Spleen (tissue), 11 donors: ENCODE measurements at regions not wholly inside any gene's neighbourhood (a gene's known extent, or its start where the extent isn't known, plus 50 kb on each side); places are given as distances from the start of the nearest gene placed in this dataset.

ENCODE experiments used
- DNase-seq: peaks from one replicate; pipeline ENCODE4 v3.0.0-alpha.2; 2020
- H3K27ac ChIP-seq, 8 donors: fragments of 200-600 bp; sonication (generic) in 7 of 8; 1 replicate in 4 of 8; 2 replicates in 4 of 8; pipeline versions ENCODE4 v1.5.0 to v1.8.0; 2016 to 2021; ENCODE audit warnings: inconsistent platforms in 4 of 8, mild to moderate bottlenecking in 4 of 8, moderate library complexity in 1 of 8
- H3K27me3 ChIP-seq, 7 donors: fragments of 200-600 bp; sonication (generic) in 6 of 7; replicated peaks in 1 of 7; 1 replicate in 4 of 7; 2 replicates in 3 of 7; pipeline versions ENCODE4 v1.5.0 to v1.8.0; 2016 to 2021; ENCODE audit warnings: inconsistent platforms in 3 of 7, mild to moderate bottlenecking in 1 of 7
- H3K36me3 ChIP-seq, 6 donors: fragments of 200-600 bp; sonication (generic) in 5 of 6; 1 replicate in 4 of 6; 2 replicates in 2 of 6; pipeline versions ENCODE4 v1.5.0 to v1.8.0; 2016 to 2021; ENCODE audit warnings: inconsistent platforms in 2 of 6
- H3K4me1 ChIP-seq, 6 donors: fragments of 200-600 bp; sonication (generic) in 5 of 6; 1 replicate in 3 of 6; 2 replicates in 3 of 6; pipeline versions ENCODE4 v1.5.0 to v1.8.0; 2016 to 2021; ENCODE audit warnings: inconsistent platforms in 3 of 6
- H3K4me3 ChIP-seq, 8 donors: fragments of 200-600 bp; sonication (generic) in 7 of 8; 1 replicate in 4 of 8; 2 replicates in 4 of 8; pipeline versions ENCODE4 v1.5.0 to v1.8.0; 2016 to 2021; ENCODE audit warnings: inconsistent platforms in 4 of 8, mild to moderate bottlenecking in 4 of 8, moderate library complexity in 2 of 8
- H3K9me3 ChIP-seq, 8 donors: fragments of 200-600 bp; sonication (generic) in 7 of 8; 1 replicate in 4 of 8; 2 replicates in 4 of 8; pipeline versions ENCODE4 v1.5.0 to v1.8.0; 2016 to 2021; ENCODE audit warnings: inconsistent platforms in 4 of 8
- CTCF ChIP-seq, 11 experiments: fragments of 200-600 bp in 7 of 11; fragments of 450-650 bp in 4 of 11; sonication (generic) in 4 of 11; IDR thresholded peaks in 8 of 11; conservative IDR thresholded peaks in 3 of 11; 1 replicate in 7 of 11; 2 replicates in 4 of 11; pipeline versions ENCODE4 v1.4.0 to v1.8.0; 2016 to 2021; ENCODE audit warnings: antibody characterized with exemption in 11 of 11, inconsistent platforms in 4 of 11, mild to moderate bottlenecking in 1 of 11
- POLR2A ChIP-seq, 3 donors: fragments of 450-650 bp; IDR thresholded peaks; one replicate each; pipeline ENCODE4 v1.5.1; 2017; ENCODE audit warnings: antibody characterized with exemption in 3 of 3, mild to moderate bottlenecking in 1 of 3
- POLR2AphosphoS5 ChIP-seq, 3 donors: sonication (generic); formaldehyde crosslinking; IDR thresholded peaks; one replicate each; pipeline ENCODE4 v1.5.1; 2017; ENCODE audit warnings: antibody characterized with exemption in 3 of 3
- WGBS, 5 donors: extraction: QIAGEN DNeasy Blood & Tissue Kit in 3 of 5; methylation state at CpG; one replicate each; pipeline versions ENCODE4 v1.1.5 to v1.1.7; 2013 to 2018; 5-methylcytosine and 5-hydroxymethylcytosine counted together
- intact Hi-C: fragments of 100-400 bp; cut with DNase I; formaldehyde crosslinking; loops from one replicate; pipeline ENCODE4 v1.15.0; 2023; ENCODE audit warnings: low total_unique reads
- donor health status: healthy with polysubstance abuse.
- donor health status: DM: no; HTN: no; CAD: no; lungs with moderate emphysema.
- donor health status: DM: no; HTN: no; CAD: no.
- donor health status: Bipolar disorder and iron deficiency.
- donor health status: healthy.
- donor health status: DM: no; HTN: no; CAD: no.
- donor health status: DM: yes; HTN: yes; CAD: no.

GRCh38 chr1:65725064-65725463 is 67.6 kb upstream of the PDE4B start:
- intact Hi-C loops, result no loop called here
- no peak for DNase-seq
- WGBS, 5 donors, result 84 to 92% (median 88%) methylated on average over 3 of the region's 3 CpGs

GRCh38 chr1:65728504-65728903 is 64.2 kb upstream of the PDE4B start:
- no peaks in the 10 kb centered on the region for H3K36me3 ChIP-seq
- H3K4me1 ChIP-seq, result no peaks in the 10 kb centered on the region
- DNase-seq, result no peak
- H3K9me3 ChIP-seq, result no peaks in the 10 kb centered on the region
- no peak overlapping the region for H3K4me3 ChIP-seq
- H3K27ac ChIP-seq, result no peak overlapping the region
- no peak for TF ChIP-seq CTCF (IDR thresholded peaks at IDR 0.05 in 8 of 11, conservative IDR thresholded peaks at IDR 0.05 in 3 of 11)
- no peak for TF ChIP-seq POLR2A (IDR thresholded peaks at IDR 0.05)
- no peak for TF ChIP-seq POLR2AphosphoS5 (IDR thresholded peaks at IDR 0.05)
- 83 to 89% (median 86%) methylated on average over 5 of the region's 5 CpGs for WGBS, 5 donors
- peaks cover 0 to 6% (median 0%) of the 10 kb centered on the region in 7 donors for H3K27me3 ChIP-seq
- intact Hi-C loops, result no loop called here

More at GRCh38 chr1:65725064-65725463, 67.6 kb upstream of the PDE4B start:
- Histone ChIP-seq H3K4me3 (no peak overlapping the region), H3K9me3 (no peaks in the 10 kb centered on the region), H3K27ac (no peak overlapping the region), H3K36me3 (no peaks in the 10 kb centered on the region), H3K27me3 (peaks cover 0 to 6% (median 0%) of the 10 kb centered on the region in 7 donors), H3K4me1 (no peaks in the 10 kb centered on the region)
- no peak for TF ChIP-seq CTCF (IDR thresholded peaks at IDR 0.05 in 8 of 11, conservative IDR thresholded peaks at IDR 0.05 in 3 of 11)
- TF ChIP-seq POLR2AphosphoS5 (IDR thresholded peaks at IDR 0.05), result no peak
- TF ChIP-seq POLR2A (IDR thresholded peaks at IDR 0.05), result no peak

GRCh38 chr1:65729259-65729658 is 63.4 kb upstream of the PDE4B start:
- H3K9me3 ChIP-seq, result no peaks in the 10 kb centered on the region
- WGBS, 5 donors, result 46 to 74% (median 67%) methylated on average over 2 of the region's 2 CpGs
- no peak for DNase-seq
- no peak overlapping the region for H3K27ac ChIP-seq
- H3K27me3 ChIP-seq, result peaks cover 0 to 6% (median 0%) of the 10 kb centered on the region in 7 donors
- intact Hi-C loops, result no loop called here
- TF ChIP-seq CTCF (IDR thresholded peaks at IDR 0.05 in 8 of 11, conservative IDR thresholded peaks at IDR 0.05 in 3 of 11), result no peak
- no peaks in the 10 kb centered on the region for H3K4me1 ChIP-seq
- no peak overlapping the region for H3K4me3 ChIP-seq
- H3K36me3 ChIP-seq, result no peaks in the 10 kb centered on the region

- TF ChIP-seq POLR2AphosphoS5 (IDR thresholded peaks at IDR 0.05) (no peak), CTCF (IDR thresholded peaks at IDR 0.05 in 8 of 11, conservative IDR thresholded peaks at IDR 0.05 in 3 of 11) (no peak), POLR2A (IDR thresholded peaks at IDR 0.05) (no peak)
- no peaks in the 10 kb centered on the region for H3K36me3 ChIP-seq
- 74 to 94% (median 86%) methylated on average over 2 of the region's 2 CpGs for WGBS, 5 donors
- intact Hi-C loops, result no loop called here
- H3K4me1 ChIP-seq, result no peaks in the 10 kb centered on the region
- DNase-seq, result no peak
- no peaks in the 10 kb centered on the region for H3K27me3 ChIP-seq
- no peaks in the 10 kb centered on the region for H3K9me3 ChIP-seq
- no peak overlapping the region for H3K4me3 ChIP-seq
- H3K27ac ChIP-seq, result no peak overlapping the region
Measured at GRCh38 chr1:65734979-65735378, 57.7 kb upstream of the PDE4B start.
